NCI-H446 (cell line): ENCODE measurements at regions not wholly inside any gene's neighbourhood (a gene's known extent, or its start where the extent isn't known, plus 50 kb on each side); places are given as distances from the start of the nearest gene placed in this dataset.

ENCODE experiments used
- DNase-seq, 2 experiments: peaks; one replicate each; lab custom pipeline; 2025; lab: John Stamatoyannopoulos, UW

DNA sequence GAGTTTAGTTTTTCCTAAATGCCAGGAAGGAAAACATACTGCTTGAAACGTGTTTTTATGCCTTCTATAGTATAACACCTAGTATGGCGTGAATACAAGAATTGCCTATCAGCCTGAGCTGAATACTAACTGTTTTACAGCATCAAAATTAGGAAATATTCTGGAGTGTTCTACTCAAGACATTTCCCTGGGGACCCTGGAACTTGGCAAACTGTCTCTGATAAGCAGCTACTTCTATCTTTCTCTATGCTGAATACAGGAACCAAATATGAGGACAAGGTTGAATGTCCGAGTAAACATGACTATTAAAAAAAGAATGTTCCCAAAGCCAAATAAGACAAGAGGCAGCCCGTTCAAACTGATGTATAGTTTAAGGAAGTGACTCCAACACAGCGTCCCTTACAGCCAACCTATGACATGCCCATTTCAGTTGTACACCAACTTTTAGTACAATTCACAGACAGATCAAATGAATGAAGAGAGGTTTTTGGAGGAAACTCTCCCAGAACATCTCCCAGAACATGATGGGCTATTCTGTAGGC, 951.3 kb upstream of the ACVR2A start:
- DNase-seq = no peak

DNA sequence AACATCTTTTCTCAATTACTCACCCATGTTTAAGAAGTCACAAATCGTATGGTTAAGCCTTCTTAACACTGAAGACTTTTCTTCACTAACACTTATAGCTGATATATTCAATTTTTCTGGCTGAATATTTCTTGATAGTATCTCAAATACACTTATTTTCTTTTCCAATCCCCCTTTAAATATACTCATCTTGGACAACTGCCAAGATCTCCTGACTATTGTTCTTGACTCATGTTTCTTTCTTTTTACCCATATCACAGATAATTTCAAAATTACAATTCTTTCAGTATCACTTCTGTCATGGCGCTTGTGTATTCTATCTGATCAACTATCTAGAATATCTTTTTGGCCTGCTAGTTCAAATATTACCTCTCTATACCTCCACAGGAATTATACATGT, 954.3 kb upstream of the ACVR2A start:
- DNase-seq = no peak

DNA sequence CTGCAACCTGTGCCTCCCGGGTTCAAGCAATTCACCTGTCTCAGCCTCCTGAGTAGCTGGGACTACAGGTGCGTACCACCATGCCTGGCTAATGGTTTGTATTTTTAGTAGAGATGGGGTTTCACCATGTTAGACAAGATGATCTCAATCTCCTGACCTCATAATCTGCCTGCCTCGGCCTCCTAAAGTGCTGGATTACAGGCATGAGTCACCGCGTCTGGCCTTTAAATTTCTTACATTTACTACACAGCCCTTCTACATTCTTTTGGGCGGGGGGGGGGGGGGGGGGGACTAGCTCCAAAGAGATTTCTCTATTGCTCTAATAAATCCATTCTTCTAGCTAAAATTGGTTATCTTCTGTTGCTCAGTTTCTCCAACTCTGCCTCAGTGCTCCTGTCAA, 964.9 kb upstream of the ACVR2A start:
- DNase-seq = no peak

DNA sequence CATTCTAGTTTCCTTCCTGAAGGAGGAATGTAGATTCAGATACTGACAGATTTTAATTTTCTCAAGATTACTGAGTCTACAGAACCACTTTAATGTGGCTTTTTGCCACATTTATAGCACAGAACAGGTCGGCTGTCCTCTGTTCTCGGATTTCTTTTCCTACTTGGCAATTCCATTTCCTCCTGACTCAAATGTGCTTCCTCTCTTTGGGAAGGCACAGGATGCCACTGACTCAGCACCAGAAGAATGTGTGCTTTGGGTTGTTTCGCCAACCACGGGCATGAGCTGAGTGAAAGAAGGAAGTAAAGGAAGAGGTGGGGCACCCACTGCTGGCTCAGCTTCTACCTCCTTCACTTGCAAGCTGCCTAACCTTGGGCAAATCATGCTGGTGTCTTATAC, 970.6 kb upstream of the ACVR2A start:
- no peak for DNase-seq

DNA sequence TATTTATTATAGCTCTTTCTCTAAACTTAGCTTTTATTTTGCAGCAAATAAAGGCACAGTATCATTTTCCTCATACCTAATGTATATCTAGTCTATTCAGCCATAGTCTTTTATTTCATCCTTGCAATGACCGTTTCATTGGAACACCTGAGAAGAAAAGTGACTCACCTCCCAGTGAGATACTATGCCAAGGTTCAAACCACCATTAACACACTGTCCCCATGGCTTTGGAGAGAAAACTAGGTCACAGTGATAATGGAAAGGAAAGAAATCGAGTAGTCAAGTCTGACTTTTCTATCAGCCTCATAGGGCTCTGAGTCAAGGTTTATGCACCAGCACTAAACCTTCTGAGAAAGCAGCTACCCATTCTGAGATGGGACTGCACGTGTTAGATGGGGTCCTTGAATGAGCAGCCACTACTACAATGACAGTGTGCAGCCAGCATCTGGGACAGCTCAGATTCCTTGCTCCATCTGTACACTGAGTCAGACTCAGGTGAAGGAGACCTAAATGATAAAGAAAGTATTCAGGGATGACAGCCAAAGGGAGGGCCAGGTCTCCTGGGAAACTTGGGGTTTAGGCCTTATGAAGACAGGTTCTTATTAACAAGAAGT, 971.1 kb upstream of the ACVR2A start:
- no peak for DNase-seq

DNA sequence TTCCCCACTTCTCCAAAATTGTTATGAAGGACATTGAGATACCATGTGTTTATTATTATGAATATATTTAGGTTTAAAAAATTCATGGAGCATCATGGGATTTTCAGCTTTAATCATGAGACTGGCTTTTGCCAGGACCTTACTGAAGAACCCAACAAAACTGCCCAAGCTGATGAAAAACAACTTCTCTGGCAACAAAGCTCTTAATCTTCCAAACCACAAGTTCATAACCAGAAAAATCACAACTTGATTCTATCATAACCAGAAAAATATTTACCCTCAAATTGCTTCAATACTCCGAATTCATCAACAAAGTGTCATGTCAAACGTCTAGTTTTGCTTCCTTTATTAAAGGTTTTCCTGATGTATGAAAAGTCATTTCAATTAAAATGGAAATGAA, 971.8 kb upstream of the ACVR2A start:
- DNase-seq = no peak

DNA sequence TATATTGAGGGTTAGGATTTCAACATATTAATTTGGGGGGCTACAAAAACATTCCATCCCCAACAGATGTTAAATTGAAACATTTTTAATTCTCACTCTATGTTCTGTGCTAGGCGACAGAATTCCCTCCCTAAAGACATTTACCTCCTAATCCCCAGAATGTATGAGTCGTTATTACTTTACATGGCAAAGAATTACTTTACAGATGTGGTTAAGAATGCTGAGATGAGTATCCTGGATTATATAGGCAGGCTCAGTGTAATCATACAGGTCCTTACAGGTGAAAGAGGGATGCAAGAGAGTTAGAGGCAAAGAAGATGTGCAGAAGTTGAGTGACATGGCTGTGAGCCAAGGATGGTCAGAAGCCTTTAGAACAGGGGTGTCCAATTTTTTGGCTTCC, 974.1 kb upstream of the ACVR2A start:
- no peak for DNase-seq

DNA sequence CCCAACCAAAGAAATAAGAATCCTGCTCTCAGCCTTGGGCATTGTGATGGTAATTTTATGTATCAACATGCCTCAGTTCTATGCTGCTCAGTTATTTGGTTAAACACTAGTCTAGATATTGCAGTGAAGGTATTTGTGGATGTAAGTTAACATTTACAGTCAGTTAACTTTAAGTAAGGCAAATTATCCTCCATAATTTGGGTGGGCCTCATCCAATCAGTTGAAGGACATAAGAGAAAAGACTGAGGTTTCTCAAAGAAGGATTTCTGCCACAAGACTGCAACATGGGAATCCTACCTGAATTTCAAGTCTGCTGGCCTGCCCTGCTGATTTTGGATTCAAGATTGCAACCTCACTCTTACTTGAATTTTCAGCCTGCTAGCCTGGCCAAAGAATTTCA, 975.5 kb upstream of the ACVR2A start:
- no peak for DNase-seq

DNA sequence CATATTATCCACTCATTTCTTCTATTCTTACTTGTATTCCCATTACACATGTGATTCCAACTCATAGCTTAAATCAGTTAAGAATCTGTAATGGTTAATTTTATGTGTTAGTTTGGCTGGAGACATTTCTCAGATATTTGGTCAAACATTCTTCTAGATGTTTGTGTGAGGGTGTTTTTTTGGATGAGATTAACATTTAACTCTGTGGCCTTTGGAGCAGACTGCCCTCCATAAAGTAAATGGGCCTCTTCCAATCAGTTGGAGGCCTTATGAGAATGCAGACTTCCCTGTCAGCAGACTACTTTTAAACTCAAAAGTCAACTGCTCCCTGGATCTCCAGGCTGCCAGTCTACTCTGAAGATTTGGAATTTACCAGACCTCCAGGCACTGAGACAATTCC, 976.8 kb upstream of the ACVR2A start:
- DNase-seq = no peak

DNA sequence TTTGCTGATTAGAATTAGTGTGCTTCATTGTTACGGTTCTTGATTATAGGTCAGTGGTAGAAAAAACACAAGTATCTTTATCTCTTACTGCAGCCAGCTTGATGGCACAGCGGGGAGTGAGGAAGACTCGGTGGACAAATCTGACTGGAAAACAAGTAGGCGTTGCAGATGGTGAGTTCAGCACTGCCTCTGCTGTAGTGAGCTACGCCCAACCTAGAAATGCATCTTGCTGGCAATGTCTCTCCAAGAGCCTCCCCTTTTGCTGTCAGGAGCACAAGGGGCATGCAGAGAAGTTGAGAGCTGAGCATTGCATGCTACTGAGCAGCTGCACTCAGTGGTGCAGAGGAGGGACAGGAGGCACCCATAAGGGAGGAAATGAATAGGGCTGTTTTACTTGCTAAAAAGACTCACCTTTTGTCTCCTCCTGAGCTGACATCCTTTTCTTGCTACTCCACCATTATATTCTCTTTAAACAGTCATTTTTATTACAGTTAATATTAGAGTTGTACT, 977.3 kb upstream of the ACVR2A start:
- DNase-seq = no peak

DNA sequence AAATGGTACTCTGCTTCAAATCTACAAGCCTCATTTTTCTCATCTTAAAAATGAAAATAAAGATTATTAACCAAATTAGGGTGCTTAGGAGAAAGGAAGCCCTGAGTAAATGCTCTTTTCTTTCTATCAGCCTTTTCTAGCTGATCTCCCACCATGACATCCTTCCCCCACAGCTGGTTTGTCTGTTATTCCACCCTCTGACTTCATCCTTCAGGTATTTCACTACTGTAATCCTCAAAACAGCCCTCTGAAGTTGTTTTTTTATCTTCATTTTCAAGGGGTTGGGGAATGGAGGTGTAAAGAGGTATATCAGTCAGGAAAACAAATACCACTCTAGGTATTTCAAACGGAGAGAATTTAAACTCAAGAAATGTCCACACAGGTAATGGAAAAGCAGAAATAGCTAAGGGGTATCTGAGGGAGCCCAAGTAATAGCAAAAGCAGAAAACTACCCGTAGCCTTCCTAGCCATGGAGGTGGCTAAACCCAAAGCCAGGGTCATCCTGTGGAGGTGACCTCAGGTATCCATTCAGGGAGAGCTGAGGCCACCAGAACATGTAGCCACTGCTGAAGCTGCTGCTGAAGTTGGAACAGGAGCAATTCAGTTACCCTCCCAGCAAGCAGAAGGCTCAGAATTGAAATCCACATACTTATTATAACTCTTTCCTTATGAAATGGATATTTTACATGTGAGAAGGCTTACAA, 990.9 kb upstream of the ACVR2A start:
- DNase-seq = no peak

DNA sequence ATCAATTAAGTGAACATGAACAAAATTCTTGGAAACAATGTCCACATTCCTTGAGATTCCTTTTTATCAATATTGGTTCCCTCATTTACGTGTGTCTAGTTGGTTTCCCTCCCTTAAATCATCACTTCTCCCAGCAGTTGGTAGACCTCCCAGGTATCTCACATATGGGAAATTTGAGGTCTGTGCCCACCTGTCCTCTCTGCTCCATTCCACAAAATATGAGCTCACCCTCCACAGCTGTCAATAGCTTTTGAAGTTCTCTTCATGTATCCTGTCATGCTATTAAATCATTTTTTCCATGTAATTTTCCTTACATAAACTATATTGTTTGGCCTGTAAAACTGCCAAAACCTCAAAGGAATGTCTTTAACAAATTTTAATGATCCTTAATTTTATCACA, 992.2 kb upstream of the ACVR2A start:
- DNase-seq = no peak

DNA sequence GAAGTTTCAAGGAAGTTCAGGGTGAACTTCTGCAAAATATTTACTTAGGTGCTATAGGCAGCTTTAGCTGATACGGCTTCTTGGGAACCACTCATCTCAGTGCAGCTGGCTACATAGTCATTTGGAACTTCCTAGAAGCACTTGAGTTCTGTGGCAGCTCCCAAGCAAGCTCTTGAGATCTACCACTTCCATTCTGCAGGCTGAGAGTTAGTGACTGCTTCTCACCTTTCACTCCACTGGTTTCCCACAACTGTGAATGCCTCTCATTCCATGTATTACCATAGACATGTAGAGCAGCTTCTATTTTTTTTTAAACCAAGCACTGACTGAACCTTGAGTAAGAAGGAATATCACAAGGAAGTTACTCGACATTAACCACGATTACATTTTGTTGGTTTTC, 994.1 kb upstream of the ACVR2A start:
- DNase-seq = no peak

DNA sequence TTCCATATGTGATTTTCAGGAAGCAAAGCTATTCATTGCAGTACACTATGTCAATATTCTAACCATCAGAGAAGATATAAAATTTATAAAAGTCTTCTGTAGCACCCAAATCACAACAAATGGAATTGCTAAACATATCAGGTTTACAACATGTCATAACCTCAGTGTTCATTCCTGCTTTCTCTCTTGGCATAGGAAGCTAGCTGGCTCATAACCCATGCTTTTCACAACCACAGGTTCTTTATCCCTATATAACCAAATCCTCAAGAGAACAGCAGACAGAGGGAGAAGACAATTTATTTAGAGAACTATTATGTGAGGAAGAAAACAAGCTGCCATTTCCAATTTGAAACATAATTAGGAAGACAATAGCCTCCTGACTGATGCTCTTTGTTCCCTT, 997.0 kb upstream of the ACVR2A start:
- no peak for DNase-seq

DNA sequence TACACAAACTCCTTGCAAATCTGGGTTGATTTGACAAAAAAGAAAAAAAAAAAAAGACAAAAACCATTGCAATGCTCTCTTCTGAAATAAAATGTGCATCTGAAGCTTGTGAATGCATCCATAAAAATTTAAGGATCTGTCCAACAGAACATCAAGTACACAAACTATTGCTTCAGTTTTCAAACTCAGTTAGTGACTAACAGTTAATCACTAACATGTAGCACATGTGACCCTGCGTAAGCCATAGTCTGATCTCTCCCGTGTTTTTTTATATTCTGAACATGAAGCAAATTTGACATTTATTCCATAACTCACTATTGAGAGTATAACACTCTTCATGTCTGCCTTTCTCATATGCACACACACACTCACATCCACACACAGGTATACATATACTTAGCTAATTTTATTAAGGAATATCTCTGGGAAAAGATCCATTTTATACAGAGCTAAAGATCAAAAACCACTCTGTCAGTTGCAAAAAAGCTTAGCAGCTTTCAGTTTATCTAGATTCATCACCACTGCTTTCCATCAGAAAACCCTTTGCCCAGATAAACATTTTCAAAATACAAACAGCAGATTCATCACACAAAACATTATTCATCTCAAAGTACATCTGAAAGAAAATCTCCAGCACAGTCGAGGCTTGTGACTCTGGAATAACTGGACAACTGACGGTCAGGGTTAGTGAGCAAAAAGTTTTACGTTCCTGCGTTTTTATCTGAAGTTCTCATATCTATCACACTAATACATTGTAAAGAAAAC, 1000.4 kb upstream of the ACVR2A start:
- no peak for DNase-seq

DNA sequence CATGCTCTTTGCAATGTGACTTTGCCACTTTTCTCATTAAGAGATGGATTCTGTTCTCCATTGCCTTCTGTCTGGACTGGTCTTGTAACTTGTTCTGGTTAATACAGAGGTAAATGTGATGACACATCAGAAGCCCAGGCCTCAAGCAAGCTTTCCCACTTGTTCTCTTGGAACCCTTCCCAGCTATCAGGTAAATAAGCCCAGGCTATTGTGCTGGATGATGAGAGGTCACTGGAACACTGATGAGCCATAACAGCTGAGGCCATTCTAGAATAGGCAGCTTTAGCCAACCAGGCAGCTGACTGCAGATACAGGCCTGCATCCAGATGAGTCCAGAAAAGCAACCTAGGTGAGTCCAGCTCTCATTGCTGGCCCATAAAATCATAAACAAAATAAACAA, 1007.0 kb upstream of the ACVR2A start:
- no peak for DNase-seq

DNA sequence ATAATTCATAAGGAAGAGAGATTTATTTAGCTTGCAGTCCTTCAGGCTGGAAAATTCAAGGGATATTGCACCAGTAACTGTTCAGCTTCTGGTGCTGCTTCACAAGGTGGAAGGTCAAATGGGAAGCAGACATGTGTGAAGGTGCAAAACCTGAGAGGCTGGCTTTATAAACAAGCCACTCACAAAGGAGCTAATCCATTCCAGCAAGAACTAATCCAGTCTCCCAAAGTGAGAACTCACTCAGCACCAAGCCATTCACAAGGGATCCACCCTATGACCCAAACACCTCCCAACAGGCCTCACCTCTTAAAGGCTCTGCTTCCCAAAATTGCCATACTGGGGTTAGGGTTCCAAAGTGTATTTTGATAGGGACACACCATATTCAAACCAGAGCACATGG, 1018.4 kb upstream of the ACVR2A start:
- no peak for DNase-seq

DNA sequence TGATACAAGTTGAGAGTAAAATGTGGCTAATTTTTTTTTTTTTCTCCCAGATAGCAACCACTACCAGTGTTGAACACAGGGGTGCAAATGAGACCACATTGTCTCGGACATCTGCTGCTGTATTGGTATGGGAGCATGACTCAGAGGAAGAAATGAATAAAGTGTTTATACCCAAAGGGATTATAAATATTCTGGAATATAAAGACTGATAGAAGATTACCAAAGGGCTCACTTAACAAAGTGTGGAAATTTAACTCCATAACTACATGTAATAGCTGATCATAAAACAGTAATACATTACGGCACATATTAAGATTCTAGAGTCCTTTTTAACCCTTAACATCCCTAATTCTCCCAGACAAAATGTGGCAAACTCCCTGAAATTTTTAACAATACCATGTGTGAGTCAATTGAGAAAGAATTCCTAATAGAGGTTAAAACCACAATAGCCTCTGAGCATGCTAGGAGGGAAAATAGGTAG, 1023.0 kb upstream of the ACVR2A start:
- DNase-seq = peak in 1 of 2 experiments; percentile 10

DNA sequence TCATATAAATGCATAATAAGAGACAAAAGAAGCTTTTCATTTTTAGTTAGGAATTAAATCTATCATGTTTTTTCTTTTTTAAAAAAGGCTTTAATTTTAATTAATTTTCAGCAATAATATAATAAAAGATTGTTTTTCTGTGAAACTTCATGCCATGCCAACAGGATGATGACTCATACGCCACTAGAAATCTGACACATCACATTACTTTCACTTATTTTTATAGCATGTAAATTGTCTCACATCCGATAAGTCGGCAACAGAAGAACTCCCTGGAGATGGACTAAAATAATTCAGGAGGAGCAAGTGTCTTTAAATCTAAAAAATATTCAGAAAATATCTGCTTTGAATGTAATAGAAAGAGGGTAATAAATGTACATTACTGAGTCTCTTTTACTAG, 1024.2 kb upstream of the ACVR2A start:
- no peak for DNase-seq

DNA sequence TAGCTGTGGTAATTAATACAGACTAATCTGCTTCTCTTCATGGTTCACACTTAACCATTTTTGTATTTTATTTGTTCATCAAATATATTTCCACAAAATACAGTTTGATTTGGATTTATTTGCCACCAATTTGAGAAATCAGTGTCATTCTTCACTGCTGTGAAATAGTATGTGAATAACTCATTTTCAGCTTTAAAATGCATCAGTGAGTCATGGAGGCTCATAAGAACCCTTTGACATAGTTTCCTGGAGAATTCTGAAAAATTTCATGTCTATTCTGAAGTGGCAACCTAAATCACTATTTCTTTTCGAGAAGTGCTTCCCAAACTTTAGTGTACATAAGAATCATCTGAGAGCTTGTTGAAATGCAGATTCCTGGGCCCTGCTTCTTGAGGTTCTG, 1026.7 kb upstream of the ACVR2A start:
- no peak for DNase-seq

DNA sequence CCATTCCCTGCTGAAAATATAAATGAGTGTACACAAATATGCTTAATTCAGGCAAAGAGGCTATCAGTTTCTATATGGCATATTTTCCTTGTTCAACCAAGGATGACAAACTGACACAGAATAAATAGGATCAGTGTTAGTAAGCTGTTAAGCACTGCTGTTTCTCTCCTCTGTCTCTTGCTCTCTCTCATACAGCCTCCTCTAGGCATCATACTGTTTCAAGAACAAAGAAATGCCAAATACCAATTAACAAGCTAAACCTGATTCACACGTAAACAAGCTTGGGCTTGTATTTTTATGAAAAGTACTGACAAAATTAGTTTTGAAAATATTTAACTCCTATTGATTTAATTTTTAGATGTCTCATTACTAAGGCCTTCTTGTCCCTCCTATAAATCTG, 1027.2 kb upstream of the ACVR2A start:
- DNase-seq = no peak

DNA sequence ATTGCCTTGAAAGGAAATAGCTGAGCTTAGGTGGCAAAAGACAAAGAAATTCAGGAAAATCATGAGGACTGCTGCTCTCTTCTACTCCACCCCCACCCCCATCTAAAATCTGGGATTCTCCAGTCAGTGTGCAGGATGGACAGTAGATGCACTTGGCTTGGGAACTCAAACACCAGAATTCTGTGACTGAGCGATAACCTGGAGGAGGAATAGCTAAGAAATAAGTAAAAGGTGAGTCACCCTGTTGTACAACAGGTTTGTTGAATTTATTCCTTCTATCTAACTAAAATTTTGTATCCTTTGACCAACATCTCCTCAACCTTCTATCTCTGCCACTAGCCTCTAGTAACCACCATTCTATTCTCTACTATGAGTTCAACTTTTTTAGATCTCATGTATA, 1029.9 kb upstream of the ACVR2A start:
- no peak for DNase-seq
